Karpas-422 (cell line): ENCODE measurements at regions not wholly inside any gene's neighbourhood (a gene's known extent, or its start where the extent isn't known, plus 50 kb on each side); places are given as distances from the start of the nearest gene placed in this dataset.
A peak's percentile ranks its signal among the peaks of the same experiment; 100 is the strongest.

Source experiments
- DNase-seq: peaks from one replicate; pipeline ENCODE4 v3.0.0-alpha.2; 2015
- H2AFZ ChIP-seq: fragments of 200-600 bp; sonication (generic); 2 replicates; pipeline ENCODE4 v1.6.1; 2014; ENCODE audit warnings: antibody characterized with exemption, low read length, mixed read lengths
- H3K27ac ChIP-seq: fragments of 200-600 bp; sonication (generic); 2 replicates; pipeline ENCODE4 v1.5.1; 2014; ENCODE audit warnings: mild to moderate bottlenecking, low read length, moderate library complexity
- H3K27me3 ChIP-seq: fragments of 200-600 bp; sonication (generic); 2 replicates; pipeline ENCODE4 v1.6.1; 2014; ENCODE audit warnings: low read length, mixed read lengths
- H3K36me3 ChIP-seq: fragments of 200-600 bp; sonication (generic); 2 replicates; pipeline ENCODE4 v1.6.1; 2014; ENCODE audit warnings: low read length, mixed read lengths; ENCODE audit not compliant: insufficient read depth
- H3K4me1 ChIP-seq: fragments of 200-600 bp; sonication (generic); 2 replicates; pipeline ENCODE4 v1.6.1; 2014; ENCODE audit warnings: mild to moderate bottlenecking, low read length, mixed read lengths
- H3K4me2 ChIP-seq: fragments of 200-600 bp; sonication (generic); 2 replicates; pipeline ENCODE4 v1.6.1; 2014; ENCODE audit warnings: low read length, low read depth, mild to moderate bottlenecking; ENCODE audit not compliant: poor library complexity, severe bottlenecking
- H3K4me3 ChIP-seq: fragments of 200-600 bp; sonication (generic); 2 replicates; pipeline ENCODE4 v1.5.1; 2014; ENCODE audit warnings: mild to moderate bottlenecking, antibody characterized with exemption, low read length, mixed read lengths
- H3K79me2 ChIP-seq: fragments of 200-600 bp; sonication (generic); 2 replicates; pipeline ENCODE4 v1.6.1; 2014; ENCODE audit warnings: mild to moderate bottlenecking, low read length, mixed read lengths
- H3K9ac ChIP-seq: fragments of 200-600 bp; sonication (generic); 2 replicates; pipeline ENCODE4 v1.6.0; 2014; ENCODE audit warnings: low read length
- H3K9me2 ChIP-seq: fragments of 200-600 bp; sonication (generic), shearing (Covaris generic); replicated peaks from 2 replicates; pipeline ENCODE4 v1.6.0; 2014; ENCODE audit warnings: mild to moderate bottlenecking, low read length, moderate library complexity; ENCODE audit not compliant: insufficient read depth
- H3K9me3 ChIP-seq: fragments of 300-700, 200-600 bp; sonication (generic); 2 replicates; pipeline ENCODE4 v1.6.1; 2014; ENCODE audit warnings: low read length, mixed read lengths
- H4K20me1 ChIP-seq: fragments of 200-600 bp; sonication (generic); 2 replicates; pipeline ENCODE4 v1.6.1; 2014; ENCODE audit warnings: mild to moderate bottlenecking, antibody characterized with exemption, low read length, low read depth; ENCODE audit not compliant: insufficient read depth

- DNase-seq: no peak
- Histone ChIP-seq H3K27ac (no peak overlapping the region), H3K9me2 (no peaks in the 10 kb centered on the region)
Observed at GRCh38 chr11:45361551-45361950, 75.4 kb upstream of the SYT13 start.

GRCh38 chr11:45355706-45356041 lies 69.5 kb upstream of the SYT13 start:
- peak overlapping the region; percentile 93 for H3K4me2 ChIP-seq
- no peaks in the 10 kb centered on the region; the same call in 1 of the 2 replicates for H3K36me3 ChIP-seq
- DNase-seq: no peak
- peak overlapping the region; percentile 75 for H3K4me3 ChIP-seq
- peak overlapping the region; percentile 86 for H2AFZ ChIP-seq
- no peaks in the 10 kb centered on the region for H4K20me1 ChIP-seq
- no peak overlapping the region for H3K27ac ChIP-seq
- H3K9me2 ChIP-seq: no peaks in the 10 kb centered on the region; the same call in 1 of the 2 replicates
- no peaks in the 10 kb centered on the region for H3K9me3 ChIP-seq
- H3K27me3 ChIP-seq: no peaks in the 10 kb centered on the region
- peaks cover 14% of the 10 kb centered on the region for H3K4me1 ChIP-seq
- peak overlapping the region; percentile 74 for H3K9ac ChIP-seq
- H3K79me2 ChIP-seq: no peaks in the 10 kb centered on the region

More at GRCh38 chr11:45361551-45361950, 75.4 kb upstream of the SYT13 start:
- H3K27me3 ChIP-seq: no peaks in the 10 kb centered on the region
- no peak overlapping the region for H3K9ac ChIP-seq
- H3K79me2 ChIP-seq: no peaks in the 10 kb centered on the region
- no peaks in the 10 kb centered on the region for H3K9me3 ChIP-seq
- no peak overlapping the region for H2AFZ ChIP-seq
- H3K4me1 ChIP-seq: peaks cover 5% of the 10 kb centered on the region
- H4K20me1 ChIP-seq: no peaks in the 10 kb centered on the region
- H3K4me3 ChIP-seq: no peak overlapping the region
- no peak overlapping the region for H3K4me2 ChIP-seq
- no peaks in the 10 kb centered on the region for H3K36me3 ChIP-seq

- Histone ChIP-seq H3K4me2 (peak overlapping the region; percentile 93), H3K27ac (no peak overlapping the region), H3K9ac (peak overlapping the region; percentile 74), H3K4me3 (peak overlapping the region; percentile 75), H3K36me3 (no peaks in the 10 kb centered on the region; the same call in 1 of the 2 replicates), H3K9me3 (no peaks in the 10 kb centered on the region), H3K79me2 (no peaks in the 10 kb centered on the region), H3K9me2 (no peaks in the 10 kb centered on the region; the same call in 1 of the 2 replicates), H3K27me3 (no peaks in the 10 kb centered on the region), H4K20me1 (no peaks in the 10 kb centered on the region), H3K4me1 (peaks cover 14% of the 10 kb centered on the region), H2AFZ (peak overlapping the region; percentile 86)
- DNase-seq: peak; percentile 97
Observed at GRCh38 chr11:45354976-45355705, 69.0 kb upstream of the SYT13 start.

- no peak overlapping the region for H2AFZ ChIP-seq
- H3K9me2 ChIP-seq: no peaks in the 10 kb centered on the region; the same call in 1 of the 2 replicates
- no peaks in the 10 kb centered on the region for H3K27me3 ChIP-seq
- DNase-seq: no peak
- H3K9ac ChIP-seq: no peak overlapping the region
- H3K27ac ChIP-seq: no peak overlapping the region
- no peaks in the 10 kb centered on the region for H3K79me2 ChIP-seq
- H3K4me3 ChIP-seq: no peak overlapping the region
- no peaks in the 10 kb centered on the region for H4K20me1 ChIP-seq
- H3K4me1 ChIP-seq: peaks cover under 1% of the 10 kb centered on the region
- H3K9me3 ChIP-seq: no peaks in the 10 kb centered on the region
- no peaks in the 10 kb centered on the region for H3K36me3 ChIP-seq
- no peak overlapping the region for H3K4me2 ChIP-seq
Observed at GRCh38 chr11:45348729-45349128, 62.6 kb upstream of the SYT13 start.

GRCh38 chr11:45347348-45348082 lies 61.4 kb upstream of the SYT13 start:
- Histone ChIP-seq H3K4me3 (no peak overlapping the region), H3K9me3 (no peaks in the 10 kb centered on the region), H3K27me3 (no peaks in the 10 kb centered on the region), H3K27ac (no peak overlapping the region), H3K4me1 (peaks cover 7% of the 10 kb centered on the region), H3K79me2 (no peaks in the 10 kb centered on the region), H3K9ac (no peak overlapping the region), H4K20me1 (no peaks in the 10 kb centered on the region), H2AFZ (peak overlapping the region; percentile 10; the same call in 1 of the 2 replicates), H3K9me2 (no peaks in the 10 kb centered on the region), H3K4me2 (no peak overlapping the region), H3K36me3 (no peaks in the 10 kb centered on the region)
- no peak for DNase-seq

GRCh38 chr11:45345491-45345890 lies 59.4 kb upstream of the SYT13 start:
- H3K9me3 ChIP-seq: no peaks in the 10 kb centered on the region
- H3K36me3 ChIP-seq: no peaks in the 10 kb centered on the region
- no peak overlapping the region for H3K27ac ChIP-seq
- H3K4me3 ChIP-seq: no peak overlapping the region
- no peaks in the 10 kb centered on the region for H3K9me2 ChIP-seq
- no peak for DNase-seq
- H3K27me3 ChIP-seq: no peaks in the 10 kb centered on the region
- no peak overlapping the region for H3K4me2 ChIP-seq
- no peaks in the 10 kb centered on the region for H4K20me1 ChIP-seq
- no peaks in the 10 kb centered on the region for H3K79me2 ChIP-seq
- H2AFZ ChIP-seq: no peak overlapping the region
- no peak overlapping the region for H3K9ac ChIP-seq
- H3K4me1 ChIP-seq: peaks cover 9% of the 10 kb centered on the region

GRCh38 chr11:45344028-45344427 lies 57.9 kb upstream of the SYT13 start:
- no peak overlapping the region for H3K9ac ChIP-seq
- no peaks in the 10 kb centered on the region for H3K36me3 ChIP-seq
- no peaks in the 10 kb centered on the region for H3K27me3 ChIP-seq
- peaks cover 21% of the 10 kb centered on the region for H3K4me1 ChIP-seq
- H3K4me2 ChIP-seq: no peak overlapping the region
- no peak overlapping the region for H3K4me3 ChIP-seq
- no peaks in the 10 kb centered on the region for H4K20me1 ChIP-seq
- H3K79me2 ChIP-seq: no peaks in the 10 kb centered on the region
- H3K9me3 ChIP-seq: no peaks in the 10 kb centered on the region
- no peaks in the 10 kb centered on the region for H3K9me2 ChIP-seq
- DNase-seq: no peak
- no peak overlapping the region for H2AFZ ChIP-seq
- H3K27ac ChIP-seq: no peak overlapping the region

GRCh38 chr11:45343444-45343843 lies 57.3 kb upstream of the SYT13 start:
- Histone ChIP-seq H3K9ac (no peak overlapping the region), H3K4me3 (no peak overlapping the region), H3K27ac (no peak overlapping the region), H3K9me2 (no peaks in the 10 kb centered on the region), H4K20me1 (no peaks in the 10 kb centered on the region), H3K36me3 (no peaks in the 10 kb centered on the region), H3K79me2 (no peaks in the 10 kb centered on the region), H3K9me3 (no peaks in the 10 kb centered on the region), H3K4me2 (no peak overlapping the region), H2AFZ (no peak overlapping the region), H3K27me3 (no peaks in the 10 kb centered on the region), H3K4me1 (peaks cover 26% of the 10 kb centered on the region)
- DNase-seq: no peak
